ENCODE measurements at regions not wholly inside any gene's neighbourhood (a gene's known extent, or its start where the extent isn't known, plus 50 kb on each side); places are given as distances from the start of the nearest gene placed in this dataset.

- in situ Hi-C loops (cut with MboI; ENCODE audit: low sequenced_read_pairs in 4 of 4), result no loop called here
- no peaks in the 10 kb centered on the region for H3K27me3 ChIP-seq
- intact Hi-C loops (cut with DNase I; ENCODE audit: low total_unique reads), result no loop called here
- TF ChIP-seq POLR2A (IDR thresholded peaks at IDR 0.05), result no peak
- TF ChIP-seq CTCF (IDR thresholded peaks at IDR 0.05 in 4 of 5, conservative IDR thresholded peaks at IDR 0.05 in 1 of 5), result no peak
- no peaks in the 10 kb centered on the region for H3K36me3 ChIP-seq
- ATAC-seq (no peak), DNase-seq (no peak)
- H3K9me3 ChIP-seq, result no peaks in the 10 kb centered on the region
- H3K4me3 ChIP-seq, result no peak overlapping the region
- H3K4me1 ChIP-seq, result no peaks in the 10 kb centered on the region
- H3K27ac ChIP-seq, result no peak overlapping the region
Measured at GRCh38 chr7:145489609-145490008, 627.0 kb upstream of the CNTNAP2 start.

GRCh38 chr7:145488816-145489215 is 627.8 kb upstream of the CNTNAP2 start:
- intact Hi-C loops (cut with DNase I; ENCODE audit: low total_unique reads), result no loop called here

GRCh38 chr7:145481985-145482384 is 634.6 kb upstream of the CNTNAP2 start:
- no peaks in the 10 kb centered on the region for H3K4me1 ChIP-seq
- TF ChIP-seq POLR2A (IDR thresholded peaks at IDR 0.05) (no peak), CTCF (IDR thresholded peaks at IDR 0.05 in 4 of 5, conservative IDR thresholded peaks at IDR 0.05 in 1 of 5) (no peak)
- H3K36me3 ChIP-seq, result no peaks in the 10 kb centered on the region
- no peak for ATAC-seq
- no peak overlapping the region for H3K27ac ChIP-seq
- no peak for DNase-seq
- in situ Hi-C loops (cut with MboI; ENCODE audit: low sequenced_read_pairs in 4 of 4) (no loop called here), intact Hi-C loops (cut with DNase I; ENCODE audit: low total_unique reads) (no loop called here)
- no peaks in the 10 kb centered on the region for H3K9me3 ChIP-seq
- H3K4me3 ChIP-seq, result no peak overlapping the region
- H3K27me3 ChIP-seq, result no peaks in the 10 kb centered on the region

More at GRCh38 chr7:145488816-145489215, 627.8 kb upstream of the CNTNAP2 start:
- Histone ChIP-seq H3K27ac (no peak overlapping the region), H3K4me1 (no peaks in the 10 kb centered on the region), H3K27me3 (no peaks in the 10 kb centered on the region), H3K9me3 (no peaks in the 10 kb centered on the region), H3K36me3 (no peaks in the 10 kb centered on the region), H3K4me3 (no peak overlapping the region)
- in situ Hi-C loops (cut with MboI; ENCODE audit: low sequenced_read_pairs in 4 of 4), result no loop called here
- no peak for ATAC-seq
- TF ChIP-seq CTCF (IDR thresholded peaks at IDR 0.05 in 4 of 5, conservative IDR thresholded peaks at IDR 0.05 in 1 of 5), result no peak
- no peak for TF ChIP-seq POLR2A (IDR thresholded peaks at IDR 0.05)
- DNase-seq, result no peak

GRCh38 chr7:145478541-145478940 is 638.1 kb upstream of the CNTNAP2 start:
- Histone ChIP-seq H3K9me3 (no peaks in the 10 kb centered on the region), H3K27ac (no peak overlapping the region), H3K4me3 (no peak overlapping the region), H3K36me3 (no peaks in the 10 kb centered on the region), H3K4me1 (no peaks in the 10 kb centered on the region), H3K27me3 (no peaks in the 10 kb centered on the region)
- in situ Hi-C loops (cut with MboI; ENCODE audit: low sequenced_read_pairs in 4 of 4) (no loop called here), intact Hi-C loops (cut with DNase I; ENCODE audit: low total_unique reads) (no loop called here)
- DNase-seq (no peak), ATAC-seq (no peak)
- TF ChIP-seq CTCF (IDR thresholded peaks at IDR 0.05 in 4 of 5, conservative IDR thresholded peaks at IDR 0.05 in 1 of 5), result no peak
- no peak for TF ChIP-seq POLR2A (IDR thresholded peaks at IDR 0.05)

- DNase-seq (no peak), ATAC-seq (no peak)
- H3K27me3 ChIP-seq, result no peaks in the 10 kb centered on the region
- no peaks in the 10 kb centered on the region for H3K9me3 ChIP-seq
- TF ChIP-seq CTCF (IDR thresholded peaks at IDR 0.05 in 4 of 5, conservative IDR thresholded peaks at IDR 0.05 in 1 of 5) (no peak), POLR2A (IDR thresholded peaks at IDR 0.05) (no peak)
- H3K36me3 ChIP-seq, result no peaks in the 10 kb centered on the region
- intact Hi-C loops (cut with DNase I; ENCODE audit: low total_unique reads), result no loop called here
- H3K27ac ChIP-seq, result no peak overlapping the region
- H3K4me1 ChIP-seq, result no peaks in the 10 kb centered on the region
- no peak overlapping the region for H3K4me3 ChIP-seq
- in situ Hi-C loops (cut with MboI; ENCODE audit: low sequenced_read_pairs in 4 of 4), result no loop called here
Measured at GRCh38 chr7:145474009-145474686, 638.3 kb upstream of the TPK1 start.
